K562 (cell line): ENCODE measurements at regions not wholly inside any gene's neighbourhood (a gene's known extent, or its start where the extent isn't known, plus 50 kb on each side); places are given as distances from the start of the nearest gene placed in this dataset.

Experiments
- HNRNPLL ChIP-seq: fragments of 200-400 bp; formaldehyde crosslinking; IDR thresholded peaks from 2 replicates; pipeline ENCODE4 v1.6.1; 2017; ENCODE audit warnings: low read length, low read depth, mild to moderate bottlenecking; ENCODE audit not compliant: poor library complexity, severe bottlenecking
- ZNF707 ChIP-seq: fragments of 250-450 bp; sonication (Bioruptor Pico); conservative IDR thresholded peaks from 2 replicates; pipeline ENCODE4 v1.8.0; 2022; ENCODE audit warnings: inconsistent platforms, mild to moderate bottlenecking, moderate library complexity
- TF ChIP-seq, protein P1 (sequence below), 3 experiments: IDR thresholded peaks in 2 of 3; conservative IDR thresholded peaks in 1 of 3; 2 replicates each; pipeline ENCODE4 v1.5.1; 2011 to 2012; ENCODE audit warnings: low read length in 3 of 3, mild to moderate bottlenecking in 3 of 3, control low read depth in 2 of 3, improper control_type of control experiment in 1 of 3, inconsistent platforms in 1 of 3, low read depth in 1 of 3, mixed read lengths in 1 of 3, moderate library complexity in 1 of 3; ENCODE audit not compliant: insufficient read depth in 2 of 3
- TF ChIP-seq, protein P2 (sequence below): fragments of 250-450 bp; sonication (Bioruptor Pico); IDR thresholded peaks from 2 replicates; pipeline ENCODE4 v1.5.1; 2021; ENCODE audit warnings: mild to moderate bottlenecking

DNA sequence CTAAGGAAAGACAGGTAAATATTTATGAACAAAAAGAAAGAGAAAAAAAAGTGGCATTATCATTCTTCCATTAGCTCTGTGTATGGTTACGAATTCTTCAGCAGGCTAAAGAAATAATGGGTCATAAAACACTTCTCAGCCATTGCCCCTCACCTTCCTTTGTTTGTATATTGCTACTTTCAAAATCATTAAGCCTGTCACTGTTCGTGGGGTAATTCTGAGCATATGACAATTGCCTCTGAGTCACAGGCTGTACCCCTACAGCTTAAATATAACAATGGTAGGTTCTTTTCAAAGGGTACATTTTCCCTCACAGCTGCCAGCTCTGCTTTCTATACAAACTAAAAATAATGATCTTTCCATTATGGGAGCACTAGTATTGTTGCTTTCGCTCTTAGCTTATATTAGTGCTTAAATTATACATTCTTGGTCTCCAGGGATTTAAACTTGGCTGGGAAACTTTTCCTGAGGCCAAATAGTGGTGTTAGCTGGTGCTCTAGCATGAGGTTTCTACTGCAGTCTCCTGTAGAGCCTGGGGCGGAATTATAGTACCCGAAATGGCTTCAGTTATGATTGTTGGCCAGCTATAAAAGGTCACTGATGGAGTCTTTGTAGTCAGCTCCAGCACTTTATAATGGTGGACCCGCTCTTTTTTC is 74.7 kb upstream of the CDH11 start:
- TF ChIP-seq ZNF707 (CRISPR knock-in tag), result no peak
- TF ChIP-seq, protein P1, sequence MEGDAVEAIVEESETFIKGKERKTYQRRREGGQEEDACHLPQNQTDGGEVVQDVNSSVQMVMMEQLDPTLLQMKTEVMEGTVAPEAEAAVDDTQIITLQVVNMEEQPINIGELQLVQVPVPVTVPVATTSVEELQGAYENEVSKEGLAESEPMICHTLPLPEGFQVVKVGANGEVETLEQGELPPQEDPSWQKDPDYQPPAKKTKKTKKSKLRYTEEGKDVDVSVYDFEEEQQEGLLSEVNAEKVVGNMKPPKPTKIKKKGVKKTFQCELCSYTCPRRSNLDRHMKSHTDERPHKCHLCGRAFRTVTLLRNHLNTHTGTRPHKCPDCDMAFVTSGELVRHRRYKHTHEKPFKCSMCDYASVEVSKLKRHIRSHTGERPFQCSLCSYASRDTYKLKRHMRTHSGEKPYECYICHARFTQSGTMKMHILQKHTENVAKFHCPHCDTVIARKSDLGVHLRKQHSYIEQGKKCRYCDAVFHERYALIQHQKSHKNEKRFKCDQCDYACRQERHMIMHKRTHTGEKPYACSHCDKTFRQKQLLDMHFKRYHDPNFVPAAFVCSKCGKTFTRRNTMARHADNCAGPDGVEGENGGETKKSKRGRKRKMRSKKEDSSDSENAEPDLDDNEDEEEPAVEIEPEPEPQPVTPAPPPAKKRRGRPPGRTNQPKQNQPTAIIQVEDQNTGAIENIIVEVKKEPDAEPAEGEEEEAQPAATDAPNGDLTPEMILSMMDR (IDR thresholded peaks at IDR 0.05 in 2 of 3, conservative IDR thresholded peaks at IDR 0.05 in 1 of 3; ENCODE audit: insufficient read depth in 2 of 3, low read depth in 1 of 3, low read length in 3 of 3), result no peak
- TF ChIP-seq, protein P2, sequence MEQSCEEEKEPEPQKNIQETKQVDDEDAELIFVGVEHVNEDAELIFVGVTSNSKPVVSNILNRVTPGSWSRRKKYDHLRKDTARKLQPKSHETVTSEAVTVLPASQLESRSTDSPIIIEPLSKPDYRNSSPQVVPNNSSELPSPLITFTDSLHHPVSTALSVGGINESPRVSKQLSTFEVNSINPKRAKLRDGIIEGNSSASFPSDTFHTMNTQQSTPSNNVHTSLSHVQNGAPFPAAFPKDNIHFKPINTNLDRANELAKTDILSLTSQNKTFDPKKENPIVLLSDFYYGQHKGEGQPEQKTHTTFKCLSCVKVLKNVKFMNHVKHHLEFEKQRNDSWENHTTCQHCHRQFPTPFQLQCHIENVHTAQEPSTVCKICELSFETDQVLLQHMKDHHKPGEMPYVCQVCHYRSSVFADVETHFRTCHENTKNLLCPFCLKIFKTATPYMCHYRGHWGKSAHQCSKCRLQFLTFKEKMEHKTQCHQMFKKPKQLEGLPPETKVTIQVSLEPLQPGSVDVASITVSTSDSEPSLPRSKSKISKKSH (CRISPR knock-in tag), result no peak
- TF ChIP-seq HNRNPLL, result no peak
